Ammon's horn (tissue), 1 donor: ENCODE measurements at regions not wholly inside any gene's neighbourhood (a gene's known extent, or its start where the extent isn't known, plus 50 kb on each side); places are given as distances from the start of the nearest gene placed in this dataset.
"Not testable (repeated sequence)": the region's sequence is repeated elsewhere in the genome, so short reads cannot be mapped to it uniquely, and the experiment has no call there.

Experiments
- DNase-seq: peaks from one replicate; pipeline ENCODE4 v3.0.0-alpha.2; 2016; ENCODE audit warnings: low spot score

DNA sequence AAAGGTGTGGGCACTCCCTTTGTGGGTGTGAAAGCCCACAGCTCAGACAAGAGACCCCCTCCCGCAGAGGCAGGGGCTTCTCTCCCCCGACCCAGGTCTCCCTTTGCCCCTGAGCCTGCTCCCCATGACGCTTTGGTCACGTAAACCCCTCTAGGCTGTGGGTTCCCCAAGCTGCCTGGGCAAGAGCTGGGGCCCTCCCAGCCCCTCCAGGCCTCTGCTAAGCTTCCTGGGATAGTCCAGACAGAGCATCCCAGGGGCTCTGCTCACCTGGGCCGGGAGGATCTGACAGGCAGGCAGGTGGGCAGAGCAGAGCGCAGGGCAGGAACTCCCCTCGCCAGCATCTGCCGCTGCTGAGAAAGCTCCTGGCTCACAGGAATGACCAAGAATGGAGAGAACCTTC, 177.3 kb downstream of the BANP start:
- no peak for DNase-seq

DNA sequence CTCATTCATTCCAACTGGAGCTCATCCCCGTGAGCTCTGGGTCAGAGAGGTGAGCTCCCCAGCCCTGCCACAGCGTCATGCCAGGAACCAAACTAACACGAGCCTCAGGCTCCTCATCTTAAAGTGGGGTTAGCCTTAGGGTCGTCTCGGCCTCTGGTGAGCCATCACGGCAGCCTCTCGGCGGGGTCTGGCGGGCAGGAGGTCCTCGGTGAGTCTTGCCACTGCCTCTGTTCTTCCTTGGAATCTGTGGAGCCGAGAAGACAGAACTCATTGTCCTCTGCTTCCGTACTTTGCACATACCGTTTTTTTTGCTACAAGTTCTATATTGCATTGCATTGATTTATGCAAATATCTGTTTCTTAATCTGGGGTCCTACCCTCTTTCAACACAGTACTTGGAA, 177.9 kb downstream of the BANP start:
- not testable (repeated sequence) for DNase-seq

DNA sequence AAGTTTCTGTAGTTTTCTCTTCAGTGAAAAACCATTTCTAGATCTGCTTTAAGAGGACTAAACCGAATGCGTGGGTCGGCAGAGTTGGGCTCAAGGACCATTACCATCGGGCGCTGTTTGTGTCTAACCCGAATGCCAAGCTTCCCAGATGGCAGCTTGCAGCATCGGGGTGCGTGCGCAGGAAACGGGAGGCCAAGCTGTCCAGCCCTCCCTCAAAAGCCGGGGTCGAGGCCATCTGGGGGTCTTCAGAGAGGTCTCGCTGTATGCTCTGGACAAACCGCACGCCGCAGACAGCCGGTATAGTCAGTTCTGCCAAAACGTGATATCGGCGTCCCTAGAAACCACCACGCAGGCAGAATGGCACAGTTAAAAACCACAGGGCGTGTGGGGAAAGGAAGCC, 178.8 kb downstream of the BANP start:
- DNase-seq, result no peak

DNA sequence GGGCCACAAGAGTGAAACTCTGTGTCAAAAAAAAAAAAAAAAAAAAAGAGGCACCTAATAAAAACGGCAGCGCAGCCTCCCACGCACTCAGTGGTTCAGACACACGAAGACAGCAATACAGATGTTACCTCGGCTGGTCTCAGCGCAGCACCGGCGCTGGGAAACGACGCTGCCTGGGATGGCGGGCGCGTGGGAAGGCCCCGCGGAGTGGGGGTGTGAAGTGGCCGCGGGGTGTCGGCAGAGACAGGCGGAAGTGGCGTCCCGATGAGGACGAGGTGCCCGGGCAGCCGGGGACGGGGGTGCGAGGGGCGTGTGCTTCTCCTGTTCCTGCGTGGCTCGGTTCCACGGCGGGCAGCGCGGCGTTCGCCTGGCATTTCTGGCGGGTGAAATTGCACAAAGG, 179.4 kb downstream of the BANP start:
- DNase-seq, result no peak

DNA sequence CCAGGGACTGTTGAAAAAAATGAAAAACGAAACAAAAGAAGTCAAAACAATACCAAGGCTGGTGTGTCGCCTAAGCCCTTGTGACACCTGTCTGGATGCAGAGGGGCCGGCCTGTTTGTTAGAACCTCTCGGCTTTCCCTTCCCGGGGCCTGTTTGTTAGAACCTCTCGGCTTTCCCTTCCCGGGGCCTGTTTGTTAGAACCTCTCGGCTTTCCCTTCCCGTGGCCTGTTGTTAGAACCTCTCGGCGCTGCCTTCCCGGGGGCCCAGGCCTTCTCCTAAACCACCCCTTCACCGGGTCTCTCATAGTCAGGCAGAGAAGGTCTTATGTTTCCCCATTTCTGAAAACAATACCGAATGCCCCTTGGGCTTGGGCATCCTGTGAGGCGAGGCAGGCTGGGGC, 180.0 kb downstream of the BANP start:
- no peak for DNase-seq

DNA sequence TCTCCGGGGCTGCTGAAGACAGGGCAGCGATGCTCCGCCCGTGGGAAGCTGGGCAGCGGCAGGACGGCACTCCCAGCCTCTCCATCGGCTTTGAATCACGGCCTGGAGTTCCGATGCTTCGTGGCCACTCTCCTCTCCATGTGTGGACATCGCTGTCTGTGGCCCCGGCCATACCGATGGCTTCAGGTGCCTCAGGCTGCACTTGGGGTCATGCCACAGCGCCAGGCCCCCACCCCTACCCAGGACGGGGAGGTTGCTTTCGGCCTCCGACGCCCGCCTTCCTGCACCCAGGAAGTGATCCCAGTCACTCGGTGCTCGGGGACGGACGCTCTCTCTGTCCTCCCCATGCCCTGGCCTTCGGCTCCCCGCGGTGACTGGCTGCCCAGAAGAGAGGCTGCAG, 180.7 kb downstream of the BANP start:
- DNase-seq, result no peak

DNA sequence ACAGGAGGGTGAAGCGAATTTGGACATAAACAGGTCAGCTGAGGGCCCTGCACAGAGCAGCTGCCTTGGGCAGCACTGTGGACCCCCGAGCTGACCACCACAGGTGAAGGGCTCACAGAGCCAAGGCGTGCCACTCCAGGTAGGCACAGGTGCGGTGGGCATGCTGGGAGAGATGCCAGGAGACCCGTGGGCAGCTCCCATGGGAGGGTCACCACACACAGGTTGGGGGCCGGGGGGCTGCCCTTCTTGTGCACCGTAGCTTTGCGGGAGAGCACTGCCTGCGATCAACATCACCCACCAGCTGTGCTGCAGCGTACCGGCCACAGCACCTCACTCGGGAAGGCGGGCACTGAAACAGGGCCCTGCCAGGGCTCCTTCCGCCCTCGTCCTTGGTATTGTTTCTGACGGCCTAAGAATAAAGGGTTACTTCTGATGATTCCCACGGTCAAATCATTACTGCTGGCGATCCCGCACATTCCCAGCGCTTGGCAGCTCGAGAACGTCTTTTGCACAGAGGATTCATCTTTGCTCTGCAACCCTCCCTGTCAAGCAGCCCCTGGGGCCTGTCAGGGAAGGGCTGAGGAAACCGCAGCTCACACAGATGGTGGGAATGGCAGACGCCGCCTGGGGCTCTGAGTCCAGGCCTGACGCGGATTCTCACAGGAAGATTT, 181.7 kb downstream of the BANP start:
- no peak for DNase-seq

DNA sequence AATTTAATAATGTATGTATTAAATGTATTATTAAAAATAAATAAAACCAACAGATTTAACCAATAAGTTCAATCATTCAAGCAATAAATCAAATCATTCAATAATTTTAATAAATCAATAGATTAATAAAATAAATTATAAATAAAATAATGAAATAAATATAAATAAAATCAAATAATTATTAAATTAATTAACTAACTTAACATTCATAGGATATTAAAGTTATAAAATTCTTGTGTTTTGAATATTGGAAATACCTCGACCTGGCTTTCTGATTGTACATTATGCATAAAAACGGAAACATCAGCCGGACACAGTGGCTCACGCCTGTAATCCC, 182.2 kb downstream of the BANP start:
- no peak for DNase-seq

DNA sequence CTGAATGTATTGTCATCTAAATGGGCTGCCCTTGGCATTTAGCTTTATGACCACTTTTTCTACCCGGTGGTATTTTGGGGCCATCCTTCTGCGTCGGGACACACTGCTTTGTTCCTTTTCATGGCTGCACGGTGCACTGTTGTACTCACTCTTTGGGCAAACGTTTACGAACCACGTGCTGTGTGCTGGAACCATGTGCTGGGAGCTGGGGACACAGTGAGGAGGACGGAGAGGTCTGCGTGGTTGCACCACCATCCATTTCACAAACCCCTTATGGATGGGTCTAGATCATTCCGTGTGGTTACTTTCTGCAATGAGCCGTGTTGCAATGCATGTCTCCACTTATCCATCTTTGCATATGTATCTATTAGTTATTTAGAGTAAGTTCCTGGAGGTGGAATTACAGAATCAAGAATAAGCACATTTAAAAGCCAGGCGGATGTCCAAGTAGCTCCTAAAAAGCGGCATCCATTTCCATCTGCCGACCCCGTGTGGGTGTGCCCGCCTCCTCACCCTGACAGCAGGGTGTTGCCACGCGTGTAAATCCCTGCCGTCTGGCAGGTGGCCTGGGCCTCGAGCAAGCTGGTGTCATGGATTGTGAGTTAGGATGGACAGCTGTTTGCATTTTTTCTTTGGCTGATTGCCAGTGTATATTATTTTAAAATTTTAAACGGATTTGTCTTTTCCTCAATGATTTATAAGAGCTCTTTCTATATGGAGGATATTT, 183.1 kb downstream of the BANP start:
- DNase-seq, result not testable (repeated sequence)

DNA sequence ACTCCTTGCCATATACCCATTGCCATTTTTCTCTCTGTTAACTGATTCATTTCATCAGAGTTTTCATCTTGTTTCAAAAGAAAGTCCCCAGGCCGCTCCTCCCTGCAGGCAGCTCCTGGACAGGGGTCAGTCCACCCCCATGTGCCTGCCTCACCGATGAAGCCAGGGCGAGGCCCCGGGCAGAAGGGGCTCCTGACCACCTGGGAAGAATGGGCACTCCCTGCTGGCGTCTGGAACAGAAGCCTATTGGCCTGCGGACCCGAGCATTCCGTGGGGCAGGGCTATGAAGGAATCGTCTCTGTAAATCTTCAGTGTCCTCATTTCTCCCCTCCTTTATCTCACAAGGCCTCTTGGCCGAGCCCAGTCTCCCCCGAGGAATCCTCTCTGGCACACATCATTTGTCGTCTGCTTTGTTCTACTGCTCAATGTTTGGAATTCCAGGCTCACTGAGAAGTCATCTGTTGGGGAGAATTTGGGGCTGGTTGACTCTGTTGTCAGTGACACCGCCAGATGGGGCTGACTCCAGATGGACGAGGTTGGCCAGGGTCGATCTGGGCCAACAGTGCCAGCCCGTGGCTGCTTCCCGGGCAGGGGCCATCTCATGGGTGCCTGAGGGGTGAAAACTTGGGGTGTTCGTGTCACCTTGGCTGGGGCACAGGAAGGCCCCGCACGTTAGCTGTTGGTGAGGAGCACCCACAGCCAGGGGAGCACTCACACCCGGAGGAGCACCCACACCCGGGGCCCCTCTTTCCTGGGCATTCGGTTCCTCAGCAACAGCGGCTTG, 183.9 kb downstream of the BANP start:
- not testable (repeated sequence) for DNase-seq

DNA sequence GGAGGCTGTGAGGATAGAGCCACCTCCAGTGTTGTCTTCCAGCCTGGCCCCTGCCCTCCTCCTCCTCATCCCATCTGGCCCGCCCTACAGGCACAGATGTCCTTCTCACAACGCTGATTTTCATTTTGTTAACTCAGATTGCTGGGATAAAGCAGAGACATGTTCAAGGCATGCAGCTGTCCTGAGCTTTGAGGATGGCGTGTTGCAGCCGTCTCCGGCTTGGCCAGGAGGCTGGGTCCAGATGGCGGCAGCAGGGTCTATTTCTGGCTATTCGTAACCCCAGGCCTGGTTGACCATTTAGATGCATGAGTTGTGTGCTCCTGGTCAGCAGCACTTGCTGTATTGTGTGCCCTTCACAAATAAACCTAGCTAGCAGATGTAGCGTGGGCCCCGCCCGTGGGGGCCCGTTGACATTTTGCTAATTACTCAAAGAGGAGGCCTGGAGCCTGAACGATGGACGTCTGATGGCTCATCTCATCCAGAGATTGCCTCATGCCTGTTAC, 185.0 kb downstream of the BANP start:
- peak; percentile 17 for DNase-seq

DNA sequence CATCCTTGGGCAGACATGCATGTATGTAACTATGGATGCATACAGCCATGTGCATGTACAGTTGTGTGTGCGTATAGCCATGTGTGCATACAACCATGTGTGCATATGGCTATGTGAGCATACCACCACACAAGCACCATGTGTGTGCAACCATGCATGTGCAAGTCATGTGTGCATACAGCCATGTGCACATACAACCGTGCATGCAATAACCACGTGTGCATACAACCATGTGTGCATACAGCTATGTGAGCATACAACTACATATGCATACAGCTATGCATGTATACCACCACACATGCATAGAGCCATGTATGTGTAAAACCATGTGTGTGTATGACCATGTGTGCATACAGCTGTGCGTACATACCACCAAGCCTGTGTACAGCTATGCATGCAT, 185.7 kb downstream of the BANP start:
- DNase-seq, result not testable (repeated sequence)

DNA sequence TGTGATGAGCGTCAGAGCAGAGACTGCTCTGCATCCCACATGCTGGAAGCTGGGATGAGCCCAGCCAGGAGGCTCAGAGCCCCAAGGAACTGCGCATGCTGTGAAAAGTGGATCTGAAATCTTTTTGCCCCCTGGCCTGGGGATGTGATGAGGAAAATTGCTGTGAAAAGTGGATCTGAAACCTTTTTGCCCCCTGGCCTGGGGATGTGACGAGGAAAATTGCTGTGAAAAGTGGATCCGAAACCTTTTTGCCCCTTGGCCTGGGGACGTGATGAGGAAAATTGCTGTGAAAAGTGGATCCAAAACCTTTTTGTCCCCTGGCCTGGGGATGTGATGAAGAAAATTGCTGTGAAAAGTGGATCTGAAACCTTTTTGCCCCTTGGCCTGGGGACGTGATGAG, 187.9 kb downstream of the BANP start:
- DNase-seq, result not testable (repeated sequence)

DNA sequence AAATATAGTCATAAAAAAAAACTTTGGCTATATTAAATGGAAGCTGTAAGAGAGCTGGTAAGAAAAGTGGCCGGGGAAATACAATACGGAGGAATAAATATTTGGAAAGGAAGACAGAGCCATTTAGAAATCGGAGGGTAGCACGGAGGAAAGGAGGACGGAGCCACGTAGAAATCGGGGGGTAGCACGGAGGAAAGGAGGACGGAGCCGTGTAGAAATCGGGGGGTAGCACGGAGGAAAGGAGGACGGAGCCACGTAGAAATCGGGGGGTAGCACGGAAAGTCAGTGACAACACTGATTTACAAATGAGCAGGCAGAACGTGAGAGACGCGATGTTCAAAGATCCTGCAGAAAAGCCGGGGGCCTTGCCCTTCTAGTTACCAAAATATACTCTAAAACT, 189.0 kb downstream of the BANP start:
- not testable (repeated sequence) for DNase-seq

DNA sequence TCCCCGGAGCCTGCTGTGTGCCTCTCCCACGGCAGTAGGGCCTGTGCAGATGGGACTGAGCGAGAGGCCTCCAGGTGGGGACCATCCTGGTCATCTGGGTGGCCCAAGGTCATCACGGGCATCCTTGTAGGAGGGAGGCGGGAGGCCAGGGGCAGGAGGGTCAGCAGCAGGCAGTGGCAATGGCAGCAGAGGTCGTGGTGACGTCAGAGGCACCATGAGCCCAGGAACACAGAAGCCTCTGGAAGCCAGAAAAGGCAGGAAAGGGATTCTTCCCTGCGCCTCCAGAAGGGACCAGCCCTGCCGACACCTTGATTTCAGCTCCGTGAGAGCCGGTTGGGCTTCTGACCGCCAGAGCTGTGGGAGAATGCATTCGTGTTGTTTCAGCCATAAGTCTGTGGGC, 190.3 kb downstream of the BANP start:
- DNase-seq, result no peak

DNA sequence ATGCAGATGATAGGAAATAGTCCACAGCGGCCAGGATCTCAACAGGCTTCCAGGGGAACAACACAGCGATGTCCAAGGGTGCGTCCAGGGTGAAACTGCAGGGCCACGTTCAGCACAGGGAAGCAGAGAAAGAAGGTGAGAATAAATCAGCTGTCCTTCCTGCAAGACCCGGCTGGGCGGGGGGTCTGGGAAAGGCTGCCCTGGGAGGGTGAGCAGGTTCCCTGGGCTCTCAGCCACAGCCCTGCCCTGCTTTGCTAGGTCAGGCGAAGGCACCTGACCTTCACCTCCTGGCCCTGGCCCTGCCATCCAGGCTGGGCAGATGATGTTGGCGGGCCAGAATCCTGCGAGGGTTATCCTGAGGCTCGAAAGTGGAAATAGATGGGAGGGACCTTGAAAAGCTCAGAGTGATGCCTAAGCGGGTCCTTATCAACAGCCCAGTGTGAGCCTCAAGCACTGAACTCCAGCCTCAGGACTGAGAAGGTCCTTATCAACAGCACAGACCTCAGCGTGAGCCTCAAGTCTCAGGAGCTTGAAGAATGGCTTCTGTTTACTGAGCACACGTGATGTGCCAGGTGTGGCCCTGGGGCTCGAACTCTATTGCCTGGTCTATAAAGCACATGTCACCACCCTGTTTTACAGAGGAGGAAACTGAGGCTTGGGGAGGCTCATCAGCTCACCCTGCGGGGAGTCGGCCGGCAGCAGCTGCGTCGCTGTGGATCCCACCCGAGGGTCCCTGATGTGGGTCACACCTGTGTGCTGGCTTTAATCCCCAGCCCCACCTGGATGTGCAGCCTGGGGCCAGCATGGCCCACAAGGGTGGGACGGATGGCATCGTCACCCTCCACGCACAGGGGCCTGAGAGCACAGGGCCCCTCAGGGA, 191.1 kb downstream of the BANP start:
- DNase-seq, result not testable (repeated sequence)

DNA sequence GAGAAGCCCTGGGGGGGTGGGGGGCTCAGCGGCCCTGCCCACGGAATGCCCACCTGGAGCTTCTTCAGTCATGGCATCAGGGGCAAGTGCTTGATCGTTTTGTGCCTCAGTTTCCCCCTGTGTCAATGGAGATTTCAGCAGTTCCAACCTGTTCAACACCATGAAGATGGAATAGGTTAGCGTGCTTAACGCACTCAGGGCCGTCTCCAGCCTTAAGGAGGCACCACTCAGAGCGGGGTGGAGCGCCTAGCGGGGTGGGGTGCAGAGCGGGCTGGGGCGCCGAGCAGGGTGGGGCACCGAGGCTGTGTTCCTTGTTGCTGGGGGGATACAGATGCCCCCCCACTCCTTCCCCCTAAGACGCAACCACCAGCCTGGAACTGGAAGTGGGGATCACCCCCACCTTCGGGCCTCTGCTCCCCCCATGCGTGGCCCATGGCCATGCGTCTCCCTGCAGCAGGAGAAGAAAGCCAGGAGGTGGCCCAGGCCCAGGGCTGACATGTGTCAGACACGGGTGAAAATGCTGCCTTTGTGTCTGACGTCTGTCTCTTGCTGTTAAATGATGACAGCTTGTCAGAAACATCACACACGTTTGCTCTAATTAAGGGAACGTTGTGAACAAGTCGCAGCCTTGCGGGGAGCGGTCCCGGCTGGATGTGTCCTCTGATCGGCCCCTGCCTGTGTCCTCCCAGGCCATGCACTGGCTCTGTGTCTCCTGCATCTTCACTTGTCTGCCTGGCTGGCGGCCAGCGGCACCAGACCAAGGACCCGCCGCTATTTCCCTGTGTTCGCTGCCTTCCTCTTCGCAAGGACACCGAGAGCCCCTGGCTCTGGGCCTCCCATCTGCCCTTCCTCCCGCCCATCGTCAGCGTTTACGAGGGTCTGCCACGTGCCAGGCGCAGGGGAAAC, 192.1 kb downstream of the BANP start:
- not testable (repeated sequence) for DNase-seq

DNA sequence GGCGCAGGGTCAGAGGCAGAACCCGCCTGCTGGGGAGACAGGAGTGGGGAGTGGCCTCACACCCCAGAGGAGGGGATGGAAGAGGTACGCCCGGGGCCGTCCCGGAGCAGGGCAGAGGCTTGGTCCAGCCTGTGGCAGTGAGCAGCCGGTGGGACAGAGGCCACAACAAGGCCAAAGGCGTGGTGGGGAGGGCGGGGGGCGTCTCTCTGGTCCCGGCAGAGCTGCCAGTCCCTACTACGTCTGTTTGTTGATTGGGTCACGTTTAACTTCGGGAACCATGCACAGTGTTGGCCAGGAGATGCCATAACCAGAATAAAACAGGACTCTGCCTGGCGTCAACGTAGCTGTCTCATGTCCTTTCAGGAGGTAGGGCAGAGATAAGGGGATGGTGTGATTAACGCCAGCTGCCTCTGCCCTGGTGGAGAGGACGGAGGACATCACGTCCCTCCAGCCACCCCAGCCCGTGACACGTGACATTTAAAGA, 192.8 kb downstream of the BANP start:
- DNase-seq, result no peak

DNA sequence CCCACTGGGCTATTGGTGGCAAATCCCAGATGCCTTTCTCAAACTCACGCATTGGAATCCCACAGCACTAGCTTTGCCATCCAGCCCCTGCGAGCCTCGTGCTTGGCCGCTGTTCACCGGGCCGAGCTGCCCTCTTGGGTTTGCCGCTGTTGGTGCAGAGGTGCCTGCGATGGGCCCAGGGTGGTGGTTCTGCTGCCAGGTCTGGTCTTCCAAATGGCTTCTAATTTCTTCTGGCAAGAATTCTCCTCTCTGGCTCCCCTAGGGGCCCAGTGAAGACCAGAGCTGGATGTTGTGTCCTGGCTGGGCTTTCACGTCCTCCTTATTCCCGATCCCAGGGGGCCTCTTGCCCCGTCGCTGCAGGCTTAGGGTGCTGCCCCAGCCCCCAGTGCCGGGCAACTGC, 194.1 kb downstream of the BANP start:
- DNase-seq, result not testable (repeated sequence)

DNA sequence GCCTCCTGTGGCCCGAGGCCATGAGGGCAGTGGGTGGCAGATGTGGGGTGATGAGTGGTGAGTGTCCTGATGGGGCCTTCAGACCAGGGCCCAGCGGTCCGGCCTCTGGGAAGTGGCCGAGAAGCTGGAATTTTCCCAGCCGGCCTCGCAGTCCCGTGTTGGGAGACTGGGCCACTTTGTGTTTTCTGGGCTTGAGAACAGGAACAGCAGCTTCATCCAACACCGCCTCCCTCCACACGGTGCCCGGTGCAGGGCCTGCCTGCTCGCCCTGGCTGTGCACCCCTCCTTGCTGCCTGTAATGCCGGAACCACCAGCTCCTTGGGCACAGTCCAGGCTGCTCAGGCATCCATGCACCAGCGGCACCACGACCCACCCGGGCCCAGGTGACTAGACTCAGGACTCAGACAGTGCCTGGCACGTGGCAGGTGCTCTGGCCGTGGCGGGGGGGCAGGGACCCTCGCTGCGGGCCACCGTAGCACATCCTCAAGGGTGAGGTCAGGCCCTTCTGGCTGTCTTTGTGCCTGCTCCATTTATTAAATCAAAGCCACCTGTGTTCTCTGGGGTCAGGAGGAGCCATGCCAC, 194.7 kb downstream of the BANP start:
- DNase-seq, result not testable (repeated sequence)
